SK-N-MC (cell line): ENCODE measurements at regions not wholly inside any gene's neighbourhood (a gene's known extent, or its start where the extent isn't known, plus 50 kb on each side); places are given as distances from the start of the nearest gene placed in this dataset.

ENCODE experiments used
- DNase-seq: peaks from one replicate; pipeline ENCODE4 v3.0.0-alpha.2; 2011; ENCODE audit warnings: low read depth, low spot score
- H3K27ac ChIP-seq: fragments of 200-600 bp; sonication (generic); 2 replicates; pipeline ENCODE4 v1.5.1; 2016; ENCODE audit warnings: mixed run types
- H3K36me3 ChIP-seq: fragments of 200-600 bp; sonication (generic); 2 replicates; pipeline ENCODE4 v1.6.1; 2017; ENCODE audit warnings: antibody characterized with exemption, low read length, mixed read lengths; ENCODE audit not compliant: insufficient read depth
- H3K4me3 ChIP-seq: fragments of 200-600 bp; sonication (generic); 2 replicates; pipeline ENCODE4 v1.5.1; 2016
- H3K9ac ChIP-seq: fragments of 200-600 bp; sonication (generic); 2 replicates; pipeline ENCODE4 v1.8.0; 2017; ENCODE audit warnings: mixed run types, mixed read lengths; ENCODE audit not compliant: insufficient read length
- H3K9me3 ChIP-seq: fragments of 200-600 bp; sonication (generic); 2 replicates; pipeline ENCODE4 v1.6.1; 2017; ENCODE audit warnings: low read depth, mild to moderate bottlenecking, antibody characterized with exemption, low read length, moderate library complexity, mixed read lengths
- EZH2 ChIP-seq: fragments of 200-600 bp; sonication (generic); IDR thresholded peaks from one replicate; pipeline ENCODE4 v1.6.1; 2017; ENCODE audit warnings: antibody characterized with exemption
- FOXP2 ChIP-seq: optimal IDR thresholded peaks from 2 replicates; pipeline ENCODE3; 2011; ENCODE audit warnings: mild to moderate bottlenecking, moderate library complexity; ENCODE audit not compliant: insufficient read depth; ENCODE audit errors: extremely low read length, control extremely low read depth
- POLR2AphosphoS5 ChIP-seq: IDR thresholded peaks from 2 replicates; pipeline ENCODE4 v1.6.1; 2012; ENCODE audit warnings: mild to moderate bottlenecking, low read depth, low read length, borderline replicate concordance

- TF ChIP-seq POLR2AphosphoS5 (no peak), EZH2 (no peak), FOXP2 (no peak)
- Histone ChIP-seq H3K4me3 (no peak overlapping the region), H3K27ac (no peak overlapping the region), H3K36me3 (no peaks in the 10 kb centered on the region), H3K9me3 (no peaks in the 10 kb centered on the region), H3K9ac (no peak overlapping the region)
- no peak for DNase-seq
Measured at GRCh38 chr20:22005535-22005934, 300.1 kb downstream of the PAX1 start.

GRCh38 chr20:22004946-22005345, 299.5 kb downstream of the PAX1 start:
- TF ChIP-seq FOXP2 (no peak), POLR2AphosphoS5 (no peak), EZH2 (no peak)
- Histone ChIP-seq H3K27ac (no peak overlapping the region), H3K9me3 (no peaks in the 10 kb centered on the region), H3K9ac (no peak overlapping the region), H3K4me3 (no peak overlapping the region), H3K36me3 (no peaks in the 10 kb centered on the region)
- no peak for DNase-seq

DNA sequence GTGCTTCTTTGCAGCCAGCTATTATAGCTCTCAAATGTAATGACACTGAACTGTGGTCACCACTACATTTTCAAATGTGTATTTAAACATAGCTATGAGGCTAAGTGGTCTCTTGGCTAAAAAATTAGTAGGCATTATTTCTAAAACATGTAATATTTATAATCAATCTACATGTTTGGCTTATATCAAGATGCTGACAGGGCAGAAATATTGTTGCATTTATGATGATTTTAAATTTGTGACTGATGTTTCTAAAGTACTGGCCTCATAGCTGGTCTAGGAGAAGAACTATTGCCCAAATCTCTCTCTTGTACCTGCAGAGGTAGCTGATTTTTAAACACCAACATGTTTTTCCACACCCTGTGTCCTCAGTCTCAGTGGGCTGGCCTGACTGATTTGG, 298.2 kb downstream of the PAX1 start:
- Histone ChIP-seq H3K36me3 (no peaks in the 10 kb centered on the region), H3K9ac (no peak overlapping the region), H3K4me3 (no peak overlapping the region), H3K27ac (no peak overlapping the region), H3K9me3 (no peaks in the 10 kb centered on the region)
- TF ChIP-seq FOXP2 (no peak), POLR2AphosphoS5 (no peak), EZH2 (no peak)
- no peak for DNase-seq

DNA sequence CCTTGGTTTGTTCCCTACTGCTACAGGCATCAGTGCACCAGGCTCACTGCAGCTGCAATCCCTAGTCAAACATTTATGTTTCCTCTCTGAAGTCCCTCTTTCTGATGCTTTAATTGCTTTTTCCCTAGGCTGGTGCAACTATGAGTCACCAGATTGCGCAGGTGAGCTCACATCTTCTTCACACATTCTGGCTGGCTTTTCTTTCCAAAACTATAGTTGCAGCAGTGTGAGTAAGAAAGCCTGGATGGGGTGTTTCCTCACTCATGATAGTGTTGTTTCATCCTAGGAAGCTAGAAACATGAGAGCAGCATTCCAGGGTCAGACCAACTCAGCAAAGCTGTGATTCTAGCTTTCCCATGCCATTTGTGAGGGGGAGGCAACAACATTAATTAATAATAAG, 296.4 kb downstream of the PAX1 start:
- H3K9me3 ChIP-seq, result no peaks in the 10 kb centered on the region
- H3K4me3 ChIP-seq, result no peak overlapping the region
- no peak overlapping the region for H3K27ac ChIP-seq
- H3K9ac ChIP-seq, result no peak overlapping the region
- H3K36me3 ChIP-seq, result no peaks in the 10 kb centered on the region
- TF ChIP-seq FOXP2, result no peak
- no peak for TF ChIP-seq EZH2
- TF ChIP-seq POLR2AphosphoS5, result no peak
- no peak for DNase-seq

GRCh38 chr20:21995461-21995860, 290.0 kb downstream of the PAX1 start:
- Histone ChIP-seq H3K9me3 (no peaks in the 10 kb centered on the region), H3K9ac (no peak overlapping the region), H3K27ac (no peak overlapping the region), H3K4me3 (no peak overlapping the region), H3K36me3 (no peaks in the 10 kb centered on the region)
- TF ChIP-seq FOXP2, result no peak
- TF ChIP-seq EZH2, result no peak
- TF ChIP-seq POLR2AphosphoS5, result no peak
- no peak for DNase-seq

GRCh38 chr20:21994203-21994602, 288.7 kb downstream of the PAX1 start:
- Histone ChIP-seq H3K9me3 (no peaks in the 10 kb centered on the region), H3K4me3 (no peak overlapping the region), H3K27ac (no peak overlapping the region), H3K9ac (no peak overlapping the region), H3K36me3 (no peaks in the 10 kb centered on the region)
- DNase-seq, result no peak
- no peak for TF ChIP-seq FOXP2
- TF ChIP-seq POLR2AphosphoS5, result no peak
- TF ChIP-seq EZH2, result no peak

- H3K36me3 ChIP-seq, result no peaks in the 10 kb centered on the region
- no peak for DNase-seq
- no peak overlapping the region for H3K27ac ChIP-seq
- no peak overlapping the region for H3K9ac ChIP-seq
- TF ChIP-seq POLR2AphosphoS5 (no peak), EZH2 (no peak), FOXP2 (no peak)
- no peak overlapping the region for H3K4me3 ChIP-seq
- H3K9me3 ChIP-seq, result no peaks in the 10 kb centered on the region
Measured at GRCh38 chr20:21982559-21982958, 277.1 kb downstream of the PAX1 start.

GRCh38 chr20:21981597-21982344, 276.3 kb downstream of the PAX1 start:
- DNase-seq, result no peak
- Histone ChIP-seq H3K27ac (no peak overlapping the region), H3K9me3 (no peaks in the 10 kb centered on the region), H3K36me3 (no peaks in the 10 kb centered on the region), H3K4me3 (no peak overlapping the region), H3K9ac (no peak overlapping the region)
- TF ChIP-seq POLR2AphosphoS5 (no peak), EZH2 (no peak), FOXP2 (no peak)

GRCh38 chr20:21981179-21981578, 275.7 kb downstream of the PAX1 start:
- no peaks in the 10 kb centered on the region for H3K36me3 ChIP-seq
- H3K9me3 ChIP-seq, result no peaks in the 10 kb centered on the region
- H3K9ac ChIP-seq, result no peak overlapping the region
- H3K27ac ChIP-seq, result no peak overlapping the region
- no peak overlapping the region for H3K4me3 ChIP-seq
- no peak for DNase-seq
- TF ChIP-seq EZH2, result no peak
- no peak for TF ChIP-seq POLR2AphosphoS5
- TF ChIP-seq FOXP2, result no peak
